Activated CD8-positive, alpha-beta T cell treated with anti-CD3 and anti-CD28 coated beads for 36 hours (primary cell): ENCODE measurements at regions not wholly inside any gene's neighbourhood (a gene's known extent, or its start where the extent isn't known, plus 50 kb on each side); places are given as distances from the start of the nearest gene placed in this dataset.

Source experiments
- ATAC-seq: fragments of 200-7000 bp; cut with Tn5 transposase; one replicate; pipeline ENCODE4 v1.10.0; 2021; ENCODE audit warnings: mild to moderate bottlenecking, moderate library complexity
- CTCF ChIA-PET: fragments of 350-600 bp; sonication (Branson Sonifier 250); formaldehyde crosslinking; loops from one replicate; lab custom pipeline; 2021; ENCODE audit warnings: antibody characterized with exemption; lab: Charles Lee
- POLR2A ChIA-PET: fragments of 350-600 bp; sonication (Branson Sonifier 250); formaldehyde crosslinking; loops from one replicate; lab custom pipeline; 2021; ENCODE audit warnings: antibody characterized with exemption; lab: Charles Lee
- DNase-seq: peaks from one replicate; pipeline ENCODE4 v3.0.0-alpha.2; 2020
- H3K27ac Mint-ChIP-seq: one replicate; pipeline ENCODE4 v1.8.0; 2021; ENCODE audit warnings: mild to moderate bottlenecking, mixed read lengths
- H3K27me3 Mint-ChIP-seq: one replicate; pipeline ENCODE4 v1.8.0; 2021; ENCODE audit warnings: mixed read lengths
- H3K36me3 Mint-ChIP-seq: one replicate; pipeline ENCODE4 v1.8.0; 2021; ENCODE audit warnings: low read depth, mixed read lengths
- H3K4me1 Mint-ChIP-seq: one replicate; pipeline ENCODE4 v1.8.0; 2021; ENCODE audit warnings: low read depth, mixed read lengths
- H3K4me3 Mint-ChIP-seq: one replicate; pipeline ENCODE4 v1.8.0; 2021; ENCODE audit warnings: mild to moderate bottlenecking, moderate library complexity, mixed read lengths
- H3K9me3 Mint-ChIP-seq: one replicate; pipeline ENCODE4 v1.8.0; 2021; ENCODE audit warnings: mixed read lengths
- CTCF ChIP-seq: fragments of 200-600 bp; IDR thresholded peaks from one replicate; pipeline ENCODE4 v1.8.0; 2022; ENCODE audit warnings: antibody characterized with exemption, mild to moderate bottlenecking
- intact Hi-C: fragments of 100-400 bp; cut with micrococcal nuclease; formaldehyde crosslinking; loops from one replicate; pipeline ENCODE4 v1.10.0; 2022

- POLR2A ChIA-PET = interaction anchor here (1.0 to 1.4 kb wide), 2 partner anchors 40 to 41 kb away, joined by 3 to 6 read pairs; no protein-coding TSS in a partner anchor
- no peak overlapping the region for H3K4me3 Mint-ChIP-seq
- DNase-seq = peak; percentile 79
Measured at GRCh38 chr6:137657351-137657911, 163.2 kb upstream of the OLIG3 start.

GRCh38 chr6:137658287-137658686, 164.1 kb upstream of the OLIG3 start:
- intact Hi-C loops = loop anchor here (5.0 kb wide), 1 partner anchor 39 kb away; no protein-coding TSS in a partner anchor
- TF ChIP-seq CTCF = no peak
- DNase-seq = no peak
- Mint-ChIP-seq H3K9me3 (peaks cover 4% of the 10 kb centered on the region), H3K27me3 (peaks cover 4% of the 10 kb centered on the region), H3K4me3 (no peak overlapping the region), H3K27ac (peak overlapping the region; percentile 27), H3K4me1 (peaks cover 21% of the 10 kb centered on the region), H3K36me3 (peaks cover 3% of the 10 kb centered on the region)
- ATAC-seq = no peak
- ChIA-PET POLR2A (interaction anchor here (1.0 kb wide), 1 partner anchor 39 kb away, joined by 3 read pairs; no protein-coding TSS in a partner anchor), CTCF (interaction anchor here (1.3 to 1.9 kb wide), 9 partner anchors 10 to 344 kb away, joined by 3 to 9 read pairs (median 4); no protein-coding TSS in a partner anchor)

More at GRCh38 chr6:137657351-137657911, 163.2 kb upstream of the OLIG3 start:
- CTCF ChIA-PET = interaction anchor here (0.7 to 1.9 kb wide), 10 partner anchors 16 to 420 kb away, joined by 3 to 9 read pairs (median 4); no protein-coding TSS in a partner anchor
- TF ChIP-seq CTCF = no peak
- peaks cover 3% of the 10 kb centered on the region for H3K36me3 Mint-ChIP-seq
- H3K9me3 Mint-ChIP-seq = peaks cover 4% of the 10 kb centered on the region
- peak; percentile 90 for ATAC-seq
- peaks cover 21% of the 10 kb centered on the region for H3K4me1 Mint-ChIP-seq
- intact Hi-C loops = loop anchor here (5.0 kb wide), 1 partner anchor 40 kb away; no protein-coding TSS in a partner anchor
- peaks cover 4% of the 10 kb centered on the region for H3K27me3 Mint-ChIP-seq
- peak overlapping the region; percentile 47 for H3K27ac Mint-ChIP-seq

GRCh38 chr6:137659871-137660270, 165.7 kb upstream of the OLIG3 start:
- no peak for TF ChIP-seq CTCF
- intact Hi-C loops = loop anchor here (5.0 kb wide), 1 partner anchor 37 kb away; no protein-coding TSS in a partner anchor
- ChIA-PET POLR2A (no interaction called here), CTCF (interaction anchor here (0.7 to 1.9 kb wide), 6 partner anchors 9 to 49 kb away, joined by 3 to 7 read pairs (median 5); no protein-coding TSS in a partner anchor)
- Mint-ChIP-seq H3K27me3 (peaks cover 2% of the 10 kb centered on the region), H3K27ac (no peak overlapping the region), H3K36me3 (peaks cover 3% of the 10 kb centered on the region), H3K4me3 (no peak overlapping the region), H3K4me1 (peaks cover 21% of the 10 kb centered on the region), H3K9me3 (no peaks in the 10 kb centered on the region)
- no peak for ATAC-seq
- no peak for DNase-seq

GRCh38 chr6:137660296-137660731, 166.1 kb upstream of the OLIG3 start:
- no peaks in the 10 kb centered on the region for H3K9me3 Mint-ChIP-seq
- CTCF ChIA-PET = interaction anchor here (0.9 to 8.0 kb wide), 5 partner anchors 12 to 344 kb away, joined by 3 to 50 read pairs (median 6); no protein-coding TSS in a partner anchor
- no peak for DNase-seq

More at GRCh38 chr6:137660296-137660731, 166.1 kb upstream of the OLIG3 start:
- no peak overlapping the region for H3K4me3 Mint-ChIP-seq
- H3K27ac Mint-ChIP-seq = no peak overlapping the region
- peaks cover 2% of the 10 kb centered on the region for H3K27me3 Mint-ChIP-seq
- intact Hi-C loops = no loop called here
- peaks cover 21% of the 10 kb centered on the region for H3K4me1 Mint-ChIP-seq
- peaks cover 3% of the 10 kb centered on the region for H3K36me3 Mint-ChIP-seq
- ATAC-seq = no peak
- no peak for TF ChIP-seq CTCF
- POLR2A ChIA-PET = no interaction called here
